ENCODE measurements at regions not wholly inside any gene's neighbourhood (a gene's known extent, or its start where the extent isn't known, plus 50 kb on each side); places are given as distances from the start of the nearest gene placed in this dataset.

GRCh38 chr2:166651080-166651675 is 157.1 kb upstream of the SCN7A start:
- TF ChIP-seq ZNF687 (IDR thresholded peaks at IDR 0.05) (no peak), POLR2AphosphoS5 (IDR thresholded peaks at IDR 0.05; ENCODE audit: low read length) (no peak), ASH2L (IDR thresholded peaks at IDR 0.05; ENCODE audit: borderline replicate concordance, low read depth) (no peak), CEBPB (IDR thresholded peaks at IDR 0.05; ENCODE audit: borderline replicate concordance in 1 of 2, low read depth in 2 of 2, low read length in 2 of 2) (no peak), SMC3 (IDR thresholded peaks at IDR 0.05; ENCODE audit: borderline replicate concordance, low read length) (no peak), NFYB (IDR thresholded peaks at IDR 0.05; ENCODE audit: insufficient read depth, low read depth, low read length) (no peak)
